Kidney epithelial cell (primary cell): ENCODE measurements at regions not wholly inside any gene's neighbourhood (a gene's known extent, or its start where the extent isn't known, plus 50 kb on each side); places are given as distances from the start of the nearest gene placed in this dataset.

ENCODE experiments used
- DNase-seq: peaks from one replicate; pipeline ENCODE4 v3.0.0-alpha.2; 2010; ENCODE audit warnings: low read depth
- H3K27me3 ChIP-seq: 2 replicates; pipeline ENCODE4 v1.6.0; 2011; ENCODE audit warnings: low read length; ENCODE audit not compliant: control insufficient read depth, insufficient read depth
- H3K36me3 ChIP-seq: 2 replicates; pipeline ENCODE4 v1.5.1; 2011; ENCODE audit warnings: low read length; ENCODE audit not compliant: control insufficient read depth, insufficient read depth
- H3K4me3 ChIP-seq: 2 replicates; pipeline ENCODE4 v1.5.1; 2011; ENCODE audit warnings: low read depth, mild to moderate bottlenecking, control low read depth, low read length
- TF ChIP-seq, protein P1 (sequence below): IDR thresholded peaks from 2 replicates; pipeline ENCODE4 v1.5.1; 2011; ENCODE audit warnings: mild to moderate bottlenecking, moderate library complexity, low read length, control low read depth, inconsistent platforms; ENCODE audit not compliant: insufficient read depth, poor library complexity, severe bottlenecking

DNA sequence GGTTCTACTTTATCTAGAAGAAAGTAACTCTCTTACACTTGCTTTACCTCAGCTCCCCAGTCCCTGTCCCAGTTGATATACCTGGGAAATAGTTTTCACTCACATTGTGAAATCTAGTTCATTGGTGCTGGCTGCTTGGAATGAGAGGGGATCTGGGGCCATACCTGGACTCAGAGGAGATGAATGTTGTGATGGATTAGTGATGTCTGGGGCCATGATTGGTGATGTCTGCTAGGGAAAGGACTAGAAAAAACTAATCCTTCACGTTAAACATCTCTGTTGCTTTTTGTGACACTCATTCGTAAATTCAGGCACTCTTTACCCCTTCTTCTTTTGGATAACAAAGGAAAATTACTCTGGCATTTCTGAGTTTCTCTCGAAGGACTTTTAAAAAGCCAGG lies 152.4 kb downstream of the RAB11FIP2 start:
- DNase-seq: no peak
- Histone ChIP-seq H3K36me3 (no peaks in the 10 kb centered on the region), H3K4me3 (no peak overlapping the region), H3K27me3 (no peaks in the 10 kb centered on the region)
- TF ChIP-seq, protein P1, sequence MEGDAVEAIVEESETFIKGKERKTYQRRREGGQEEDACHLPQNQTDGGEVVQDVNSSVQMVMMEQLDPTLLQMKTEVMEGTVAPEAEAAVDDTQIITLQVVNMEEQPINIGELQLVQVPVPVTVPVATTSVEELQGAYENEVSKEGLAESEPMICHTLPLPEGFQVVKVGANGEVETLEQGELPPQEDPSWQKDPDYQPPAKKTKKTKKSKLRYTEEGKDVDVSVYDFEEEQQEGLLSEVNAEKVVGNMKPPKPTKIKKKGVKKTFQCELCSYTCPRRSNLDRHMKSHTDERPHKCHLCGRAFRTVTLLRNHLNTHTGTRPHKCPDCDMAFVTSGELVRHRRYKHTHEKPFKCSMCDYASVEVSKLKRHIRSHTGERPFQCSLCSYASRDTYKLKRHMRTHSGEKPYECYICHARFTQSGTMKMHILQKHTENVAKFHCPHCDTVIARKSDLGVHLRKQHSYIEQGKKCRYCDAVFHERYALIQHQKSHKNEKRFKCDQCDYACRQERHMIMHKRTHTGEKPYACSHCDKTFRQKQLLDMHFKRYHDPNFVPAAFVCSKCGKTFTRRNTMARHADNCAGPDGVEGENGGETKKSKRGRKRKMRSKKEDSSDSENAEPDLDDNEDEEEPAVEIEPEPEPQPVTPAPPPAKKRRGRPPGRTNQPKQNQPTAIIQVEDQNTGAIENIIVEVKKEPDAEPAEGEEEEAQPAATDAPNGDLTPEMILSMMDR: no peak

DNA sequence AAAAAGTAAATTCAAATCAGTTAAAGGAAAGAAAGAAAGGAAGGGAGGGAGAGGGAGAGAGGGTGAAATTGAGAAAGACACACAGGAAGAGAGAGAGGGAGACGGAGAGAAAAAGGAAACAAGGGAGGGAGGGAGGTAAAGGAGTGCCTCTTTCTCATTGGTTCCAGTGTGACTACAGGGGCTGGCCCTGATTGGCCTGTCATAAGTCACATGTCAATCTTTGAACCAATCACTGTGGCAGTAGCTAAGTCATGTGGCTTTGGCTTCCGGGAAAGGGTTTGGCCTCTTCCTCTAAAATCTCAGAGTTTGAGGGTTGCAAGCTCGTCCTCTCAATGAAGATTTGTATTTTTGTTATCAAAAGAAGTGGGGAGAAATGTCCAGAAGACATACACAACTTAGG lies 150.2 kb downstream of the RAB11FIP2 start:
- Histone ChIP-seq H3K4me3 (no peak overlapping the region), H3K27me3 (no peaks in the 10 kb centered on the region), H3K36me3 (no peaks in the 10 kb centered on the region)
- TF ChIP-seq, protein P1: no peak
- DNase-seq: no peak

DNA sequence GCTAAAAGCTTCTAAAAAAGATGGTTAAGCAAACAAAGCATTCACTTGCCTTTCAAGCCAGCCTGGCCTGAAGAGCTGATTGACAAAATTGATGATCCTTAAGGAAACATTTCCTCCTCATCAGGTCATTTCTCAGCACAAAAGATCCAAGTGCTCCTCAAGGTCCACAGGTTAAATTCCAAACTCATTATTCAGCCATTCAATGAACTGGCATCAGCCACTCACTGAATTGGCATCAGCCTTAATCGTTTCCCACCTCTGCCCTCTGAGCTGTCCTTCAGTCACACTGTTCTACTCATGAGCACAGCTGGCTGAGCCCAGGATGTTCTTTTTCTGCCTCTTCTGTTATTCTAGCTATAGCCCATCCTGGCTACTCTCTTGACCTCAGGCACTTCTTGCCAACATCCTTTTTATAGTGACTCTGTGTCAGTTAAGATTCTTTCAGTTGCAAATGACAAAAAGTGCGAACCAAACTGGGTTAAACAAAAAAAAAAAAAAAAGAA lies 147.5 kb downstream of the RAB11FIP2 start:
- no peaks in the 10 kb centered on the region for H3K27me3 ChIP-seq
- DNase-seq: peak; percentile 10
- H3K4me3 ChIP-seq: no peak overlapping the region
- TF ChIP-seq, protein P1: no peak
- no peaks in the 10 kb centered on the region for H3K36me3 ChIP-seq

DNA sequence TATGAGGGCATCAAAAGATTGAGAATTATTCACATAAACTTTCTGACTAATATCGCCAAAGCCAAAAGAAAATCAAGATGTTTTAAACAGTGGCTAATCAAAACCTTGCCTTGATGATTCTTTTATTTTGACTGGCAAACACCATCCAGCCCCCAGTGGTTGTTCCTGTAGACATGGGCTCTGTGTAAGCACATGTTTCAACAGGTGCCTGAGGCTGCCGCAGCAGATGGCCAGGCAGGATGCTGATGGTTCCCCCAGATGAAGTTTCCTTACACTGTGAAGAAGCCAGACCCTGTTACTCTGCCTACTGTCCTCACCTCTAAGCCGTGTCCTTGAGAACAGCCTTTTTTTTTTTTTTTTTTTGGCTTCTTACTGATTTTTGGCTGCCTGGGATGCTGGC lies 146.5 kb downstream of the RAB11FIP2 start:
- TF ChIP-seq, protein P1: no peak
- H3K36me3 ChIP-seq: no peaks in the 10 kb centered on the region

DNA sequence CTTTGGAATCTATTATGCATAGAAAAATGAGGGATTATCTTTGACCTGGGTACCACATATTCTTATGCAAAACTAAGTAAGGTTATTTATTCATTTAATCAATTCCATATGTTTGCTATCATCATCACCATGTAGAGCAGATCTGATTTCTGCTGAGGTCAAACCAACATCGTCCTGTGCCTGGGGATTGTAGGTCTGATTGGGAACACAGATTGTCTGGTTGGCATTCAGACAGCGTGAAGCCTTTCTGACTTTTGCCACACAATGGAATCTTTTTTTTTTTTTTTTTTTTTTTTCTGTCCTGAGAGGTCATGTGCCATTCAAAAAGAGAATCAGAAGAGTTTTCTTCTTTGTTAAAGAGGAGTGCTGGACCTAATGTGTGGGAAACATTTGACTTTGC lies 142.9 kb downstream of the RAB11FIP2 start:
- Histone ChIP-seq H3K27me3 (no peaks in the 10 kb centered on the region), H3K36me3 (no peaks in the 10 kb centered on the region), H3K4me3 (no peak overlapping the region)
- DNase-seq: no peak
- TF ChIP-seq, protein P1: no peak

More for the DNA sequence above, 146.5 kb downstream of the RAB11FIP2 start:
- no peak for DNase-seq
- Histone ChIP-seq H3K4me3 (no peak overlapping the region), H3K27me3 (no peaks in the 10 kb centered on the region)

DNA sequence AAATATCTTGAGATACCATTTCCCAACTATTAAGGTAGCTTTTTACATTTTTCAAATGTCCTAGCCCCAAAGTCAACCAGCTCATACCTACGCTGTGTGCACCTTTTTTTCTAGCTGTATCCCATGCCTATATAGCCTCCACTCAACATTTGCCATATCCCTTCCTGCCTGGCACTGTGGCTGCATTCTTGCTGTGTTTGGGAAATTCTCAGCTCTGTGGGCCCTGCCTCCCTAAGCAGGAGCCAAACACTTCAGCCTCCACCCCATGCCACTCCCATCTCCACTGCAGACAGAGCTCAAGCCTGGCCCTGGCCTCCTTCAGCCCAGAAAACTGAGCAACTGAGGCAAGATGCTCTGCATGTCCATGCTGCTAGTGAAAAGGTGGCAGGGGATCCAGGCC lies 141.3 kb downstream of the RAB11FIP2 start:
- no peak for DNase-seq
- TF ChIP-seq, protein P1: no peak
- no peaks in the 10 kb centered on the region for H3K27me3 ChIP-seq
- no peaks in the 10 kb centered on the region for H3K36me3 ChIP-seq
- no peak overlapping the region for H3K4me3 ChIP-seq
